ENCODE measurements at regions not wholly inside any gene's neighbourhood (a gene's known extent, or its start where the extent isn't known, plus 50 kb on each side); places are given as distances from the start of the nearest gene placed in this dataset.

- no peak for DNase-seq (ENCODE audit: low read depth, low spot score)
Measured at GRCh38 chr1:57748719-57749118, 324.9 kb upstream of the DAB1 start.

- DNase-seq (ENCODE audit: low read depth, low spot score), result no peak
Measured at GRCh38 chr1:57747818-57748217, 324.0 kb upstream of the DAB1 start.

GRCh38 chr1:57741521-57741920, 317.7 kb upstream of the DAB1 start:
- no peak for DNase-seq (ENCODE audit: low read depth, low spot score)

GRCh38 chr1:57736940-57737339, 313.1 kb upstream of the DAB1 start:
- no peak for DNase-seq (ENCODE audit: low read depth, low spot score)

- DNase-seq (ENCODE audit: low read depth, low spot score), result no peak
Measured at GRCh38 chr1:57729181-57729580, 305.3 kb upstream of the DAB1 start.

- DNase-seq (ENCODE audit: low read depth, low spot score), result no peak
Measured at GRCh38 chr1:57727121-57727520, 303.3 kb upstream of the DAB1 start.

GRCh38 chr1:57725318-57725717, 301.5 kb upstream of the DAB1 start:
- no peak for DNase-seq (ENCODE audit: low read depth, low spot score)

- no peak for DNase-seq (ENCODE audit: low read depth, low spot score)
Measured at GRCh38 chr1:57724535-57724934, 300.7 kb upstream of the DAB1 start.

GRCh38 chr1:57722285-57722978, 298.6 kb upstream of the DAB1 start:
- no peak for DNase-seq (ENCODE audit: low read depth, low spot score)

GRCh38 chr1:57721001-57721400, 297.1 kb upstream of the DAB1 start:
- DNase-seq (ENCODE audit: low read depth, low spot score), result no peak

GRCh38 chr1:57719274-57719673, 295.4 kb upstream of the DAB1 start:
- no peak for DNase-seq (ENCODE audit: low read depth, low spot score)

- no peak for DNase-seq (ENCODE audit: low read depth, low spot score)
Measured at GRCh38 chr1:57713501-57713900, 289.6 kb upstream of the DAB1 start.

- DNase-seq (ENCODE audit: low read depth, low spot score), result no peak
Measured at GRCh38 chr1:57712846-57713245, 289.0 kb upstream of the DAB1 start.

- DNase-seq (ENCODE audit: low read depth, low spot score), result peak; percentile 14
Measured at GRCh38 chr1:57711326-57711725, 287.5 kb upstream of the DAB1 start.

- DNase-seq (ENCODE audit: low read depth, low spot score), result no peak
Measured at GRCh38 chr1:57707631-57708030, 283.8 kb upstream of the DAB1 start.

GRCh38 chr1:57704811-57705210, 281.0 kb upstream of the DAB1 start:
- DNase-seq (ENCODE audit: low read depth, low spot score), result no peak

- DNase-seq (ENCODE audit: low read depth, low spot score), result no peak
Measured at GRCh38 chr1:57704231-57704630, 280.4 kb upstream of the DAB1 start.

GRCh38 chr1:57696904-57697303, 273.0 kb upstream of the DAB1 start:
- no peak for DNase-seq (ENCODE audit: low read depth, low spot score)

GRCh38 chr1:57696043-57696442, 272.2 kb upstream of the DAB1 start:
- DNase-seq (ENCODE audit: low read depth, low spot score), result no peak

- no peak for DNase-seq (ENCODE audit: low read depth, low spot score)
Measured at GRCh38 chr1:57686306-57686705, 262.4 kb upstream of the DAB1 start.

GRCh38 chr1:57683037-57683942, 259.4 kb upstream of the DAB1 start:
- DNase-seq (ENCODE audit: low read depth, low spot score), result peak; percentile 11

- DNase-seq (ENCODE audit: low read depth, low spot score), result no peak
Measured at GRCh38 chr1:57678138-57678537, 254.3 kb upstream of the DAB1 start.

GRCh38 chr1:57675776-57676175, 251.9 kb upstream of the DAB1 start:
- DNase-seq (ENCODE audit: low read depth, low spot score), result no peak
